Jurkat, Clone E6-1 (cell line): ENCODE measurements at regions not wholly inside any gene's neighbourhood (a gene's known extent, or its start where the extent isn't known, plus 50 kb on each side); places are given as distances from the start of the nearest gene placed in this dataset.
A peak's percentile ranks its signal among the peaks of the same experiment; 100 is the strongest.

Experiments used
- DNase-seq: peaks from one replicate; pipeline ENCODE4 v3.0.0-alpha.2; 2011; ENCODE audit warnings: low read depth, low spot score
- H3K4me3 ChIP-seq: 2 replicates; pipeline ENCODE4 v1.5.1; 2011; ENCODE audit warnings: mild to moderate bottlenecking, low read length, control low read depth, moderate library complexity

DNA sequence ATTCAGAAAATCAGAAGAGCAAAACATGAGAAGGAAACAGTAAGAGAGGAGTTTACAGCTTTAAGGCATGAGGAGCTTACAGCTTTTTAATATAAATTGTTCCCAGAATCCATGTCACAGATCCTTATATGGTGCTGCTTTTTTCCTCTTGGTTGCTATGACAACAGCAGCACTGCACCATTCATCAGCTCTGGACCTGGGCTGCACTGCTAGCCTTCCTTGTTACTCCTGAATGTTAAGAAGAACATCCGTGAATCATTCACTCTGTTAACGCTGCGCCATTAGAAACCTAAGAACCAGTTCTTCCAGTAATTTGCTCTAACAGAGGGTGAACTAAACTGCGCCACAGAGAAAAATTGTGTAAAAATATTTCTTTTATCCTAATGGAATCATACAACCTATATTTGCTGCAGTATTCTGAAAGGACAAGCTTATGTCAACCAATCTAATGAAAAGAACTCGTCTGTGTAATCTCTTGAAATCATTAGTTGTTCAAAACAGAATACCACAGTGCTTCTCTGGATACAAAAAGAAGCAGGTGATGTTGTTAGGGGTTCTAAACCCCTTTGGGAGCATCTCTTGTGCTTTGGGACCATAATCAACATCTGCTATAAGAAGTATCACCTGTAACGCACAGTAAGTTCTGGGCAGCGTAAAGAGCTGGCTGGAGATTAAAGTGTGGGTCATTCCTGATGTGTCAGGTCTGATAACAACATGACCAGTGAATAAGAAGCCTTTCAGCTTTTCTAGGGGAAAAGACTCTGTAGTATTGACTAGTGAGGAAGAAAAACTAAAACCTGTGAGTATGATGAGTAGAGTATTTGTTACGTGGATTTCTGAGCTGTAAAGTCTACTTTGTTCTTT lies 151.2 kb downstream of the TANC2 start:
- no peak for DNase-seq
- no peak overlapping the region for H3K4me3 ChIP-seq

DNA sequence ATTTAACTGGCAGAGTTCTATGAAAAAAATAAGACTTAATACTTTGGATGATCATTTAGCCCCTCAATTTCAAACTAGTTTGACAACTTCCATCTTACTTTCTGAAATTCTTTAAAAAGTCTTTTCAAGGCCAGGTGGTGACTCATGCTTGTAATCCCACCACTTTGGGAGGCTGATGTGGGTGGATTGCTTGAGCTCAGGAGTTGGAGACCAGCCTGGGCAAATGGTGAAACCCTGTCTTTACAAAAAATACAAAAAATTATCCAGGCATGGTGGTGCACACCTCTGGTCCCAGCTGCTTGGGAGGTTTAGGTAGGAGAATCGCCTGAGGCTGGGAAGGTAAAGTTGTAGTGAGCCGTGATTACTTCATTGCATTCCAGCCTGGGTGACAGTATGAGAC lies 154.4 kb downstream of the TANC2 start:
- no peak overlapping the region for H3K4me3 ChIP-seq
- no peak for DNase-seq

GRCh38 chr17:63124536-63124935 lies 158.5 kb downstream of the TANC2 start:
- DNase-seq = no peak
- no peak overlapping the region for H3K4me3 ChIP-seq

GRCh38 chr17:63124958-63125357 lies 158.9 kb downstream of the TANC2 start:
- no peak for DNase-seq
- H3K4me3 ChIP-seq = no peak overlapping the region

DNA sequence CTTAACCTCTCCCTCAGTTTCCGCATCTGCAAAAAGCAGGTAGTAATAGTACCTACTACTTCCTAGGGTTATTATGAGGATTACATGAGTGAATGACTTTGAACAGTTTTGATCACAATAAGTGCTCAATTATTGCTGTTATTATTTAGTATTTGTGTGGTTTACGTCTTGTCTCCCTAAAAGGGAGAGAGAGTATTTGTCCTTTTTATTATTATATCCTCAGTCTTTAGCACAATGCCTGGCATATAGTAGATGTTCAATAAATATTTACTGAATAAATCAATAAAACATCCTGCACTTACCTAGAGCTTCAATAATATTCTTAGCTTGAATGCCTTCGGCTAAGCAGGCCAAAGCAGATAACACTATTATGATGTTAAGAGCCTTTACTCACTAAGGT lies 160.0 kb downstream of the TANC2 start:
- no peak for DNase-seq
- H3K4me3 ChIP-seq = no peak overlapping the region

GRCh38 chr17:63126607-63127006 lies 160.6 kb downstream of the TANC2 start:
- no peak for DNase-seq
- no peak overlapping the region for H3K4me3 ChIP-seq

DNA sequence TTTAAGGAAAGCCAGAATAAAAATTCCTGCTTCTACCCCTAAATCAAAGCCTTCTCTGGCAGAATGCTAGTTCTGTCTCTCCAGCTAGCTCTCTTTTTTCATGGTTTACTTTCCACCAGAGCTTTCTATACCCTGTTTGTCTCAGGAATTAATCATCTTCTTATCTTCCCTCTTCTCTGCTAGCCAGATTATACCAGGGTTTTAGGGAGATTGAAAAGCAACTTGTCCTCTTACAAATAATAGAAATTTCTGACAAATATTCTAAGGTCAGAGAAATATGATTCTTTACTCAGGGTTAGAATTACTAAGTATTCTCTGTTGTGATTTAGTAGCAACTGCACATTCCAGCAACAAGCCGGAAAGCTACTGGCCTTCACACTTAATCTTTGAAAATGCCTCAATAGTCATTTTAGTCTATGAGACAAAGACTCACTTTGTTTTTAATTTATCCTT lies 166.4 kb downstream of the TANC2 start:
- no peak for DNase-seq
- no peak overlapping the region for H3K4me3 ChIP-seq

- DNase-seq = no peak
- no peak overlapping the region for H3K4me3 ChIP-seq
These were observed 167.5 kb downstream of the TANC2 start for GRCh38 chr17:63133491-63133890.

- no peak overlapping the region for H3K4me3 ChIP-seq
- DNase-seq = no peak
These were observed 168.8 kb downstream of the TANC2 start for GRCh38 chr17:63134867-63135266.

DNA sequence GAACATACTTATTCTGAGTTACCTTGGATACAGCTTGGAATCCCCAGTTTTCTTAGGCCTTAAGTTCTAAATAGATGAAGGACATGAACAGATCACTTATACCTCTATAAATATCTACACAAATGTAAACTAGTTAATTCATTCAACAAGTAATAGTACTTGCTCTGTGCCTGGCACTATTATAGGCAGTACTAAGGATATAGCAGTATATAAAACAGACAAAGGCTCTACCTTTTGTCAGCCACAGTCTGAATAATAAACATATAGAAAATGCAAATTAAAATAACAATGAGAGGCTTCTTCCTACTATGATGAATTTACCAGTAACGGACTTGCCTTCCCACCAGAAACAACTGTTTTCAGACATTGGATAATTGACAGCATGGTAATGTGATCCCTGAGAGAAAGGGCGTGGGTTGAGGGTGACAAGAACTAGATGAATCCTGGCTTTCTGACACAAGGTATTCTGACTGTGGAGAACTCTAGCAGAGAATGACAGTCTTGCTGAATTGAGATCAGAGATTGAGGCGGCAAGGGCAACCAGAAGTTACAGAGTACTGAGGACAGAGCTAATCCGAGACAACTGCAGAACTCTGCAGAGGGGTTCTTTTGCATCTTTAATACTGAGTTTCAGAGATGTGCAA lies 170.5 kb downstream of the TANC2 start:
- DNase-seq = no peak
- no peak overlapping the region for H3K4me3 ChIP-seq

DNA sequence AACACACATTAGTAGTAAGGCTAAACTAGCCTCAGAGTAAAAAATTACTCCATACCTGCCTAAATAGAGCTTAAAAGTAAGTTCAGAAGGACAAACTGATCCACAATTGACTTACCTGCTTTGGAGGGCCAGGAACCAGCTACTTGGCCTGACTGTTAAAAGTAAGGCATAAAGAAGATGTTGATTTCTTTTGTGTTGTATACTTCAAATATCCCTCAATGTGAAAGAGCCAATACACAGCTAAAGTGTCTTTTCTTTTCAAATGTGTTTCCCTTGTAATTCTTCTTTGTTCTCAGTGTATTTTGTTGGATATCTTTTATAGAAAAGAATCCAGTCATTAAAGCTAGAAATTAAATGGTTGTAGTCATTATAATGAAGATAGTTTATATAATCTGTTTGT lies 171.1 kb downstream of the TANC2 start:
- DNase-seq = no peak
- H3K4me3 ChIP-seq = no peak overlapping the region

GRCh38 chr17:63138713-63139112 lies 172.7 kb downstream of the TANC2 start:
- DNase-seq = no peak
- H3K4me3 ChIP-seq = no peak overlapping the region

DNA sequence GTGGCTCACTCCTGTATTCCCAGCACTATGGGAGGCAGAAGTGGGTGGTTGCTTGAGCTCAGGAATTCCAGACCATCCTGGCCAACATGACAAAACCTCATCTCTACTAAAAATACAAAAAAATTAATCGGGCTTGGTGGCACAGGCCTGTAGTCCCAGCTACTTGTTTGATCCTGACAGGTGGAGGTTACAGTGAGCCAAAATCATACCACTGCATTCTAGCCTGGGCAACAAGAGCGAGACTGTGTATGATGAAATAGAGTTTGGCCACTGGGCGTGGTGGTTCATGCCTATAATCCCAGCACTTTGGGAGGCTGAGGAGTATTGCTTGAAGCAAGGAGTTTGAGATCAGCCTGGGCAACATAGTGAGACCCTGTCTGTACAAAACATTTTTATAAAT lies 173.3 kb downstream of the TANC2 start:
- H3K4me3 ChIP-seq = no peak overlapping the region
- no peak for DNase-seq

GRCh38 chr17:63140255-63140654 lies 174.2 kb downstream of the TANC2 start:
- H3K4me3 ChIP-seq = no peak overlapping the region
- peak; percentile 37 for DNase-seq

- no peak overlapping the region for H3K4me3 ChIP-seq
- DNase-seq = no peak
These were observed 176.8 kb downstream of the TANC2 start for GRCh38 chr17:63142836-63143235.

DNA sequence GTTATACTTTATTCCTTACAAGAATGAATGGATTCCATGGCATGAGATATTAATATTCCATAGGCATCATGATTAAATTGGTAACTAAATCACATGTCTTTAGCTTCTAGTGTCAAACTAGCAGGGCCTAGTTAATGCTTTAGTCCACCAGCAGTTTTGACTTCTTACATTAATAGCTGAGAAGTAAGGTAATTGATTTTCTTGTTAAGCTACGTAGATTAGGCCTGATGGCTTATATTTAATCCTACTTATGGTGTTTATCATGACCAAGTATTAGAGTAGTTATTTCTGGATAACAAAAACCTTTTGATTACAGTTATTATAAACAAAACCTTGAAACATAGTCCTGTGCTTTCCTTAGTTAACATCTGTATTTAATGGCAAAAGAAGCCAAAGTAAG lies 184.5 kb downstream of the TANC2 start:
- H3K4me3 ChIP-seq = no peak overlapping the region
- no peak for DNase-seq

DNA sequence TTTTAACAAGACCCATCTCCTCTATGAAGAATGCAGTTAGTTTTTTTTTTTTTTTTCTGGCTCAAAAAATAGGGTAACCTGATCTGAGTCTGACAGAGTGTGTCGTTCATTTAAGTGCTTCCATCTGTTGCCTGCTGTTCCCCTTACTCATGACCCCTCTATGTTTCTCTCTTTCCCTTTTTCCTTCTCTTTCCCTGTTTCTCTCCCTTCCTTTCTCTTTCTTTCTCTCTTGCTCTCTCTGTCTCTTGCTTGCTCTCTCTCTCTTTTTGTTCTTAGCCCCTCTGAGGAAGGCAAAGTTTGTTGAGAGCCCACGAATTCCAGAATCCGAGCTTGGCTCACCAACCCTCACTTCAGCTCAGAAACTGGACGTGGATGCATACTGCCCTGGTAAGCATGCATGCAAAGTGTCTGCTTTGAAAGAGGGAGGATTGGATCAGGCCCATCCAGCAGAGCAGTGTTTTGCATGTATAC lies 185.0 kb downstream of the TANC2 start:
- no peak overlapping the region for H3K4me3 ChIP-seq
- no peak for DNase-seq

GRCh38 chr17:63151941-63152523 lies 186.0 kb downstream of the TANC2 start:
- DNase-seq = no peak
- no peak overlapping the region for H3K4me3 ChIP-seq

DNA sequence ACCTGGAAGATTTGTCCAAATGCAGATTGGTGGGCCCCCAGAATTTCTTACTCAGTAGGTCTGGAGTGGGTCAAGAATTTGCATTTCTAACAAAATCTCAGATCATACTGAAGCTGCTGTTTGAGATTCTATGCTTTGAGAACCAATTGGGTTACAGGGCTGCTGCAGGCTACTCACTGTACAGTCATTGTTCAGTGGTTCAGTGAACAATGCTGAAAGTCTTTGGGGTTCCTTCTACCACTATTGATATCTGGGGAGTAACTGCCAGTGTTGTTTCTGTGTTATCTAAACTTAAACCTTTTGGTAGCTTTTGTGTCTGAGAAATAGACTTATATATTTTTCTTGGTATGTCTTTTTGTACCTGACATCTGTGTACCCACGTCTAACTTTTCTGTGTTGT lies 187.5 kb downstream of the TANC2 start:
- DNase-seq = no peak
- H3K4me3 ChIP-seq = no peak overlapping the region

DNA sequence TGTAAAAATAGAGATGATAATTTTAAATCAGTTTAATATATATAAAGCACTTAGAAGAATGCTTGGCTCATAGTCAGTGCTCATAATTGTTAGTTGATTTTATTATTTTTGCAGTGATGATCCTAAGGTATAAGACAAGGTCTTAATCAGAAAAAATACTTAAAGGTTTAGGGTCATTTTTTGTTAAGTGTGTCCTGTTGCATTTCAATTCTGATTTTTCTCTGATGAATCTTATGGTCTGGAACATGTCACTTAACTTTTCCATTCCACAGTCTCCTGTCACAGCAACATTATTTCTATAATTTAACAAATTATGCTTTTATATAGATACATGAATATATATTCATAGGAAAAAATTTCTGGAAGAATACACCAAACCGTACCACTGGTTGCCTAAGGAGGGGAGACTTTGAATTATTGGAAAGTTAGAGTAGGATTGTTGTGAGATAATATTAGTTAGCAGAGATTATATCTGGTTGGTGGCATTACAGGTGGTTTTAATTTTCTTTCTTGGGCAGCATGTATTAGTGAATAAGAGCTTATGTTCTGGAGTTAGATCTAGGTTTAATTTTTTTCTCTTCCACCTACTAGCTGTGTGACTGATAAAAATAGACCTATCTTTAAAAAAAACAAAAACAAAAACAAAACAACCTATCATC lies 188.7 kb downstream of the TANC2 start:
- no peak overlapping the region for H3K4me3 ChIP-seq
- DNase-seq = no peak
